ENCODE measurements at regions not wholly inside any gene's neighbourhood (a gene's known extent, or its start where the extent isn't known, plus 50 kb on each side); places are given as distances from the start of the nearest gene placed in this dataset.

GRCh38 chr6:12238219-12238618, 51.9 kb upstream of the EDN1 start:
- no peaks in the 10 kb centered on the region for H3K36me3 ChIP-seq (ENCODE audit: control insufficient read depth in 2 of 2, insufficient read depth in 1 of 2, low read length in 2 of 2)
- no peak overlapping the region for H3K4me3 ChIP-seq (ENCODE audit: low read depth, low read length)
- H3K4me1 ChIP-seq (ENCODE audit: control insufficient read depth, insufficient read depth, low read length), result no peaks in the 10 kb centered on the region
- H3K27ac ChIP-seq (ENCODE audit: extremely low read depth, low read depth, low read length), result no peak overlapping the region
- H3K9me3 ChIP-seq (ENCODE audit: control insufficient read depth, insufficient read depth, low read depth, low read length), result no peaks in the 10 kb centered on the region
- ChIA-PET POLR2A (no interaction called here), CTCF (interaction anchor here (0.6 to 1.0 kb wide), 5 partner anchors 51 to 582 kb away, joined by 3 to 5 read pairs (median 4); no protein-coding TSS in a partner anchor)
- TF ChIP-seq ZXDB (tag by site-specific recombination; IDR thresholded peaks at IDR 0.05), result no peak
- peak; percentile 77 for TF ChIP-seq EGR2 (tag by site-specific recombination; IDR thresholded peaks at IDR 0.05; ENCODE audit: low read depth)
- peak; percentile 69 for TF ChIP-seq ZFHX2 (tag by site-specific recombination; conservative IDR thresholded peaks at IDR 0.05)

All from HEK293 (cell line).